Esophagus muscularis mucosa (tissue), 4 donors: ENCODE measurements at regions not wholly inside any gene's neighbourhood (a gene's known extent, or its start where the extent isn't known, plus 50 kb on each side); places are given as distances from the start of the nearest gene placed in this dataset.

Source experiments
- DNase-seq: peaks from one replicate; pipeline ENCODE4 v3.0.0-alpha.2; 2017; ENCODE audit errors: extremely low spot score
- H3K27ac ChIP-seq, 4 donors: fragments of 200-600 bp; sonication (generic); replicated peaks in 1 of 4; 1 replicate in 3 of 4; 2 replicates in 1 of 4; pipeline ENCODE4 v1.5.1; 2016 to 2019; ENCODE audit warnings: mild to moderate bottlenecking in 1 of 4
- H3K27me3 ChIP-seq, 4 donors: fragments of 200-600 bp; sonication (generic); one replicate each; pipeline versions ENCODE4 v1.5.1 to v1.6.0; 2016 to 2019
- H3K36me3 ChIP-seq, 4 donors: fragments of 200-600 bp; sonication (generic); one replicate each; pipeline ENCODE4 v1.5.1; 2016 to 2019
- H3K4me1 ChIP-seq, 4 donors: fragments of 200-600 bp; sonication (generic); one replicate each; pipeline ENCODE4 v1.5.1; 2016 to 2019
- H3K4me3 ChIP-seq, 4 donors: fragments of 200-600 bp; sonication (generic); 1 replicate in 2 of 4; 2 replicates in 2 of 4; pipeline ENCODE4 v1.5.1; 2016 to 2019; ENCODE audit warnings: mild to moderate bottlenecking in 4 of 4, moderate library complexity in 1 of 4
- H3K9me3 ChIP-seq, 4 donors: fragments of 200-600 bp; sonication (generic); 1 replicate in 3 of 4; 2 replicates in 1 of 4; pipeline ENCODE4 v1.5.1; 2016 to 2019
- CTCF ChIP-seq, 3 experiments: fragments of 200-600 bp in 2 of 3; fragments of 450-650 bp in 1 of 3; sonication (generic) in 2 of 3; IDR thresholded peaks; one replicate each; pipeline ENCODE4 v1.5.1; 2017 to 2019; ENCODE audit warnings: antibody characterized with exemption in 3 of 3, mild to moderate bottlenecking in 2 of 3, moderate library complexity in 1 of 3
- EP300 ChIP-seq: sonication (generic); formaldehyde crosslinking; IDR thresholded peaks from one replicate; pipeline ENCODE4 v1.6.1; 2017; ENCODE audit warnings: antibody characterized with exemption
- POLR2A ChIP-seq: fragments of 450-650 bp; IDR thresholded peaks from one replicate; pipeline ENCODE4 v1.6.1; 2017; ENCODE audit warnings: antibody characterized with exemption, moderate library complexity, mild to moderate bottlenecking, low read depth
- POLR2AphosphoS5 ChIP-seq, 2 donors: sonication (generic); formaldehyde crosslinking; IDR thresholded peaks; one replicate each; pipeline ENCODE4 v1.6.1; 2017; ENCODE audit warnings: antibody characterized with exemption in 2 of 2
- WGBS: methylation state at CpG from one replicate; pipeline ENCODE4 v1.1.5; 2018; 5-methylcytosine and 5-hydroxymethylcytosine counted together
- intact Hi-C: fragments of 100-400 bp; cut with DNase I; formaldehyde crosslinking; loops from one replicate; pipeline ENCODE4 v1.15.1; 2023

GRCh38 chr5:159835548-159835947, 80.7 kb upstream of the ADRA1B start:
- Histone ChIP-seq H3K9me3 (peaks cover 0 to 4% (median 0%) of the 10 kb centered on the region in 4 donors), H3K27me3 (no peaks in the 10 kb centered on the region), H3K27ac (no peak overlapping the region), H3K4me1 (no peaks in the 10 kb centered on the region), H3K4me3 (no peak overlapping the region), H3K36me3 (no peaks in the 10 kb centered on the region)
- intact Hi-C loops = no loop called here
- no peak for DNase-seq
- TF ChIP-seq CTCF (IDR thresholded peaks at IDR 0.05) = no peak

- TF ChIP-seq POLR2AphosphoS5 (IDR thresholded peaks at IDR 0.05) (no peak), EP300 (no peak), CTCF (IDR thresholded peaks at IDR 0.05) (no peak), POLR2A (no peak)
Observed at GRCh38 chr5:159836691-159837090, 79.6 kb upstream of the ADRA1B start.

GRCh38 chr5:159837860-159838259, 78.4 kb upstream of the ADRA1B start:
- peaks cover 0 to 4% (median 0%) of the 10 kb centered on the region in 4 donors for H3K9me3 ChIP-seq
- 92% methylated on average over 2 of the region's 2 CpGs for WGBS

More at GRCh38 chr5:159836691-159837090, 79.6 kb upstream of the ADRA1B start:
- Histone ChIP-seq H3K36me3 (no peaks in the 10 kb centered on the region), H3K9me3 (peaks cover 0 to 4% (median 0%) of the 10 kb centered on the region in 4 donors), H3K27me3 (no peaks in the 10 kb centered on the region), H3K27ac (no peak overlapping the region), H3K4me3 (no peak overlapping the region), H3K4me1 (no peaks in the 10 kb centered on the region)
- DNase-seq = no peak
- intact Hi-C loops = no loop called here

GRCh38 chr5:159838551-159839222, 77.6 kb upstream of the ADRA1B start:
- H3K9me3 ChIP-seq = peaks cover 0 to 4% (median 0%) of the 10 kb centered on the region in 4 donors
- DNase-seq = no peak
- intact Hi-C loops = no loop called here
- H3K27ac ChIP-seq = no peak overlapping the region
- H3K4me3 ChIP-seq = no peak overlapping the region
- no peaks in the 10 kb centered on the region for H3K36me3 ChIP-seq
- no peaks in the 10 kb centered on the region for H3K27me3 ChIP-seq
- 60% methylated on average over 8 of the region's 8 CpGs for WGBS
- H3K4me1 ChIP-seq = no peaks in the 10 kb centered on the region
- TF ChIP-seq EP300 (no peak), POLR2AphosphoS5 (IDR thresholded peaks at IDR 0.05) (no peak), POLR2A (no peak), CTCF (IDR thresholded peaks at IDR 0.05) (no peak)

More at GRCh38 chr5:159837860-159838259, 78.4 kb upstream of the ADRA1B start:
- Histone ChIP-seq H3K4me3 (no peak overlapping the region), H3K36me3 (no peaks in the 10 kb centered on the region), H3K27ac (no peak overlapping the region), H3K4me1 (no peaks in the 10 kb centered on the region), H3K27me3 (no peaks in the 10 kb centered on the region)
- intact Hi-C loops = no loop called here
- TF ChIP-seq EP300 (no peak), CTCF (IDR thresholded peaks at IDR 0.05) (no peak), POLR2AphosphoS5 (IDR thresholded peaks at IDR 0.05) (no peak), POLR2A (no peak)
- no peak for DNase-seq
